ENCODE measurements at regions not wholly inside any gene's neighbourhood (a gene's known extent, or its start where the extent isn't known, plus 50 kb on each side); places are given as distances from the start of the nearest gene placed in this dataset.

- TF ChIP-seq, protein P1, sequence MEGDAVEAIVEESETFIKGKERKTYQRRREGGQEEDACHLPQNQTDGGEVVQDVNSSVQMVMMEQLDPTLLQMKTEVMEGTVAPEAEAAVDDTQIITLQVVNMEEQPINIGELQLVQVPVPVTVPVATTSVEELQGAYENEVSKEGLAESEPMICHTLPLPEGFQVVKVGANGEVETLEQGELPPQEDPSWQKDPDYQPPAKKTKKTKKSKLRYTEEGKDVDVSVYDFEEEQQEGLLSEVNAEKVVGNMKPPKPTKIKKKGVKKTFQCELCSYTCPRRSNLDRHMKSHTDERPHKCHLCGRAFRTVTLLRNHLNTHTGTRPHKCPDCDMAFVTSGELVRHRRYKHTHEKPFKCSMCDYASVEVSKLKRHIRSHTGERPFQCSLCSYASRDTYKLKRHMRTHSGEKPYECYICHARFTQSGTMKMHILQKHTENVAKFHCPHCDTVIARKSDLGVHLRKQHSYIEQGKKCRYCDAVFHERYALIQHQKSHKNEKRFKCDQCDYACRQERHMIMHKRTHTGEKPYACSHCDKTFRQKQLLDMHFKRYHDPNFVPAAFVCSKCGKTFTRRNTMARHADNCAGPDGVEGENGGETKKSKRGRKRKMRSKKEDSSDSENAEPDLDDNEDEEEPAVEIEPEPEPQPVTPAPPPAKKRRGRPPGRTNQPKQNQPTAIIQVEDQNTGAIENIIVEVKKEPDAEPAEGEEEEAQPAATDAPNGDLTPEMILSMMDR (IDR thresholded peaks at IDR 0.05; ENCODE audit: low read depth, low read length, missing input control) = no peak
- TF ChIP-seq RAD21 (IDR thresholded peaks at IDR 0.05) (no peak), MAX (IDR thresholded peaks at IDR 0.05) (no peak)
- TF ChIP-seq, protein P2, sequence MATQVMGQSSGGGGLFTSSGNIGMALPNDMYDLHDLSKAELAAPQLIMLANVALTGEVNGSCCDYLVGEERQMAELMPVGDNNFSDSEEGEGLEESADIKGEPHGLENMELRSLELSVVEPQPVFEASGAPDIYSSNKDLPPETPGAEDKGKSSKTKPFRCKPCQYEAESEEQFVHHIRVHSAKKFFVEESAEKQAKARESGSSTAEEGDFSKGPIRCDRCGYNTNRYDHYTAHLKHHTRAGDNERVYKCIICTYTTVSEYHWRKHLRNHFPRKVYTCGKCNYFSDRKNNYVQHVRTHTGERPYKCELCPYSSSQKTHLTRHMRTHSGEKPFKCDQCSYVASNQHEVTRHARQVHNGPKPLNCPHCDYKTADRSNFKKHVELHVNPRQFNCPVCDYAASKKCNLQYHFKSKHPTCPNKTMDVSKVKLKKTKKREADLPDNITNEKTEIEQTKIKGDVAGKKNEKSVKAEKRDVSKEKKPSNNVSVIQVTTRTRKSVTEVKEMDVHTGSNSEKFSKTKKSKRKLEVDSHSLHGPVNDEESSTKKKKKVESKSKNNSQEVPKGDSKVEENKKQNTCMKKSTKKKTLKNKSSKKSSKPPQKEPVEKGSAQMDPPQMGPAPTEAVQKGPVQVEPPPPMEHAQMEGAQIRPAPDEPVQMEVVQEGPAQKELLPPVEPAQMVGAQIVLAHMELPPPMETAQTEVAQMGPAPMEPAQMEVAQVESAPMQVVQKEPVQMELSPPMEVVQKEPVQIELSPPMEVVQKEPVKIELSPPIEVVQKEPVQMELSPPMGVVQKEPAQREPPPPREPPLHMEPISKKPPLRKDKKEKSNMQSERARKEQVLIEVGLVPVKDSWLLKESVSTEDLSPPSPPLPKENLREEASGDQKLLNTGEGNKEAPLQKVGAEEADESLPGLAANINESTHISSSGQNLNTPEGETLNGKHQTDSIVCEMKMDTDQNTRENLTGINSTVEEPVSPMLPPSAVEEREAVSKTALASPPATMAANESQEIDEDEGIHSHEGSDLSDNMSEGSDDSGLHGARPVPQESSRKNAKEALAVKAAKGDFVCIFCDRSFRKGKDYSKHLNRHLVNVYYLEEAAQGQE (IDR thresholded peaks at IDR 0.05) = no peak
Measured at GRCh38 chr3:137106612-137107240, 148.9 kb downstream of the IL20RB start.

All from liver (tissue), 3 donors.